HG02642 (cell line): ENCODE measurements at regions not wholly inside any gene's neighbourhood (a gene's known extent, or its start where the extent isn't known, plus 50 kb on each side); places are given as distances from the start of the nearest gene placed in this dataset.

Source experiments
- ATAC-seq: cut with Tn5 transposase; IDR thresholded peaks from one replicate; pipeline ENCODE4 v1.9.1; 2021; ENCODE audit warnings: mild to moderate bottlenecking; ENCODE audit not compliant: unreplicated experiment, poor library complexity

DNA sequence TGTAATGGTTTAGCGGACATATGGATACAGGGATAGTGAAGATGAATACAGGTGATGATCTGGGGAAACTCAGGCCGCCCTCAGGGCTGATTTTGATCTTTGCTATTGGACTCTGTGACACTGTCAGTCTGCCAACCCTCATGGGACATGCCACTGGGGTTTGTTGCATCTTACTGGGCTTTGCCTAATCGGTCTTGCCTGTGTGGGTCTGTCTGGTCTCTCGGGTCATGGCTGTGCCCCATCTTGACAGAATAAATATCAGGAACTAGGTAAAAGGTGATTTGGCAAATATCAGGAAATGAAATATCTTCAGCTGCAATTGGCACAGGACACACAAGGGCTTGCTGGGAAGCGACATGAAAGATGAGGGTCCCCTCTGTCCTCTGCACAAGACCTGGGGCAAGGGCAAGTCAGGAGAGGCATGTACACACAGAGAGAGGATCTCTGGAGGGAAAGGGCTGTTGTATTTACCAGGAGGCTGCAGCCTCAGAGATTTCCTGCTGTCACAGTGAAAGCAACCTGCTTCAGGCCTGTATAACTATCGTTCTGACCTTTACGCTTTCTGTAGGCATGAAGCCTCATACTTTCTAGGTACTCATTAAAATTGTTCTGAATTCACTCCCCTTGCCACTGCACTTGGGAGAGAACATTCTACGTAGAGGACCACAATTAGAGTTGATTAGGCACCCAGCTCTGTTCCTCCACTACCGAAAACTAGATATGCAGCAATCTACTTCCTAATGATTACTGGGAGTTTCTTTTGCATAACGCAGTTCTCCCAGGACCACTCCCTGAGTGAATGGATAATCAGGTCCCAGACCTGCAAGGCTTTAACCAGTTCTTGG, 52.0 kb upstream of the GADD45A start:
- ATAC-seq, result no peak

DNA sequence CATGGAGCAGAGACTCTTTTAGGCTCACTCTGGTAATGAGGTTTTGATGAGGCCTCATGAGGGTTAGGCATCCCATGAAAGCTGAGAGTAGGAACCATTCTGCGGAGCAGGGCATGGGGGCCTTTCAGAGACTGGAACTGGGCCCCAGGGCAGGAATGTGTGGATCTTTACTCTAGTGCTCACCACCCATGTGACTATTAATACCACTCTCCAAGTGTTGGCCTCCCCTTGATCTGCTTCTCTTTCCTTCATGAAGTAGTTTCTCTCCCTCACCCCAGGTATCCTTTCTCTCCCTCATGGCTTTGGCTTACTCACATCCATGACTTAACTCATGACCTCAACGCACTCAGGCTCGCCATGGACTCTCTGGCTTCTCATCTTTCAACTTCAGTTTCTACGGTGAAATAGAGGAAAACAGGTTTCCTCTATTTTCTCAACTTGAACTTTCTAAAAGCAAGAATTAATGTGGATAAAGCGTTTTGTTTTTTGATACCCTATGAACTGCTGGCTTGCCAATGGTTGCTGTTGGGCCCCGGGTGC, 50.5 kb upstream of the GADD45A start:
- no peak for ATAC-seq

DNA sequence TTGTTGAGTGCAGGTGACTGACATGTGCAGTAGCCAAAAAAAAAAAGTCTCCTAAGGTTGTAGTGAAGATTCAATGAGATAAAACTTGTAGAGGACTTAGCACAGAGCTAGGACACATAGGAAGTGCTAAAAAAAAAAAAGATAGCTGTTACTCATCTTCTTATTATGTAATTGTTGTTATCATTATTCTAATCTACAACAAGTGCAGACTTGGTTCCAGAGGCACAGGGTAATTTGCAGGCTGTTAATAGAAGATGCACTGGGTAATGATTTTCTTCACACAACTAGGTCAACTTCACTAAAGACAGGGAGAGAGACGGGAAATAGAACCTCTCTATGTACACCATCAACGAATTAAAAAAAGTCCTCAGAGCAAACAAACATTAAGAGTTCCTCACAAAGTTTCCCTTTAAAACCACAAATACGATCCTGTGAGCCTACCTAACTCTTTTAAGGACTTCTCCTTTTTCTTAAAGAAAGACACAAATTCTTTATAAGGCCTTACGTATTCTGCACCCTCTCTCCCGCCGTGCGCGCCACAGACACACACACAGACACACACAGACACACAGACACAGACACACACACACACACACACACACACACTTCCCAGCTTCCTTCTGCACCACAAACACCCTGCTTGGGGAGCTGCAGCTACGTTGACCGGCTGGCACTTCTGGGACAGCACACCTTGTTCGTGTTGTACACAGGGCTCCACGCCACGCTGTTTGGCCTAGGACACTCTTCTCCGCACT, 49.8 kb upstream of the GADD45A start:
- ATAC-seq, result no peak
